ENCODE measurements at regions not wholly inside any gene's neighbourhood (a gene's known extent, or its start where the extent isn't known, plus 50 kb on each side); places are given as distances from the start of the nearest gene placed in this dataset.

DNA sequence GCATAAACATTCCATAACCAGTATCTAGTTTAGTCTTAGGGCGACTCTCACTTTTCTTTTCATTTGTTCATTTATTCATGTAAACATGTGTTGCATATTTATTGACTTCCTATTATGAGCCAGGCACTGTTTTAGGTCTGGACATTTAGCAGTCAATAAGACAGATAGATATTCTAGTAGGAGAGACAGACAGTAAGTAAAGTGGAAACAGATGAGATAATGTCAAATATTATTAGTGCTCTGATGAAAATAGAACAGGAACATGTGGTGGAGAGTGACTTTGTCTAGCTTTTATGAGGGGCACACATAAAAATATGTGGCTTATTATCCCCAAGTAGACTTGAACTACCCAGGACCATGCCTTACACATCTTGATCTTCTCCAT, 193.0 kb downstream of the NDFIP2 start:
- no CpG with 5 or more reads among the region's 1 CpG for WGBS (ENCODE audit: extremely low coverage, insufficient read length, low lambda C conversion rate)
- Histone ChIP-seq H2BK12ac (ENCODE audit: insufficient read length, low read depth, low read length) (no peak overlapping the region), H3K56ac (ENCODE audit: insufficient read length, low read depth, low read length) (no peak overlapping the region), H4K20me1 (ENCODE audit: control insufficient read depth, insufficient read depth, insufficient read length) (no peaks in the 10 kb centered on the region), H3K4me2 (ENCODE audit: insufficient read depth, insufficient read length, low read length) (no peak overlapping the region), H2AFZ (ENCODE audit: low read length) (no peak overlapping the region), H4K5ac (ENCODE audit: insufficient read length, low read depth, low read length) (no peak overlapping the region), H3K27me3 (ENCODE audit: insufficient read depth, low read length) (no peaks in the 10 kb centered on the region), H4K91ac (ENCODE audit: insufficient read length, low read depth, low read length) (no peak overlapping the region), H2BK15ac (ENCODE audit: low read depth, low read length) (no peak overlapping the region), H3K27ac (ENCODE audit: insufficient read length, low read depth, low read length) (no peak overlapping the region), H3K9me3 (ENCODE audit: control insufficient read depth, low read depth, low read length) (no peaks in the 10 kb centered on the region), H3K18ac (ENCODE audit: insufficient read length, low read depth, low read length) (no peak overlapping the region), H3K23me2 (ENCODE audit: insufficient read length, low read depth, low read length, poor library complexity, severe bottlenecking) (no peaks in the 10 kb centered on the region), H2BK20ac (ENCODE audit: low read depth, low read length, poor library complexity, severe bottlenecking) (no peak overlapping the region), H3K4ac (ENCODE audit: low read depth, low read length) (no peak overlapping the region), H3K9ac (ENCODE audit: extremely low read depth, insufficient read length, low read length) (no peak overlapping the region), H3K79me2 (ENCODE audit: insufficient read depth, low read length) (no peaks in the 10 kb centered on the region), H3T11ph (ENCODE audit: low read length) (no peak overlapping the region), H4K8ac (replicated peaks; ENCODE audit: insufficient read length, low read depth, low read length) (no peak overlapping the region), H2BK5ac (ENCODE audit: insufficient read length, low read length) (no peak overlapping the region), H3K23ac (ENCODE audit: insufficient read length, low read depth, low read length) (no peak overlapping the region), H2AK5ac (ENCODE audit: insufficient read length, low read length) (no peak overlapping the region), H3K79me1 (ENCODE audit: insufficient read depth, low read depth, low read length, poor library complexity, severe bottlenecking) (no peaks in the 10 kb centered on the region), H2BK120ac (ENCODE audit: low read depth, low read length, poor library complexity, severe bottlenecking) (no peak overlapping the region), H3K4me1 (ENCODE audit: insufficient read depth, low read length) (no peaks in the 10 kb centered on the region; the same call in 1 of the 2 replicates), H3K14ac (ENCODE audit: insufficient read depth, low read length) (no peak overlapping the region)
- DNase-seq: no peak
- Mint-ChIP-seq H3K27ac (no peak overlapping the region), H3K4me1 (no peaks in the 10 kb centered on the region; a peak in 2 of 4 replicates), H3K27me3 (ENCODE audit: low read depth) (no peaks in the 10 kb centered on the region), H3K36me3 (ENCODE audit: insufficient read depth in 1 of 3, low read depth in 3 of 3) (no peaks in the 10 kb centered on the region), H3K4me3 (no peak overlapping the region), H3K9me3 (no peaks in the 10 kb centered on the region)
- TF ChIP-seq, protein P1, sequence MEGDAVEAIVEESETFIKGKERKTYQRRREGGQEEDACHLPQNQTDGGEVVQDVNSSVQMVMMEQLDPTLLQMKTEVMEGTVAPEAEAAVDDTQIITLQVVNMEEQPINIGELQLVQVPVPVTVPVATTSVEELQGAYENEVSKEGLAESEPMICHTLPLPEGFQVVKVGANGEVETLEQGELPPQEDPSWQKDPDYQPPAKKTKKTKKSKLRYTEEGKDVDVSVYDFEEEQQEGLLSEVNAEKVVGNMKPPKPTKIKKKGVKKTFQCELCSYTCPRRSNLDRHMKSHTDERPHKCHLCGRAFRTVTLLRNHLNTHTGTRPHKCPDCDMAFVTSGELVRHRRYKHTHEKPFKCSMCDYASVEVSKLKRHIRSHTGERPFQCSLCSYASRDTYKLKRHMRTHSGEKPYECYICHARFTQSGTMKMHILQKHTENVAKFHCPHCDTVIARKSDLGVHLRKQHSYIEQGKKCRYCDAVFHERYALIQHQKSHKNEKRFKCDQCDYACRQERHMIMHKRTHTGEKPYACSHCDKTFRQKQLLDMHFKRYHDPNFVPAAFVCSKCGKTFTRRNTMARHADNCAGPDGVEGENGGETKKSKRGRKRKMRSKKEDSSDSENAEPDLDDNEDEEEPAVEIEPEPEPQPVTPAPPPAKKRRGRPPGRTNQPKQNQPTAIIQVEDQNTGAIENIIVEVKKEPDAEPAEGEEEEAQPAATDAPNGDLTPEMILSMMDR (conservative IDR thresholded peaks at IDR 0.05): no peak
